HG02678 (cell line): ENCODE measurements at regions not wholly inside any gene's neighbourhood (a gene's known extent, or its start where the extent isn't known, plus 50 kb on each side); places are given as distances from the start of the nearest gene placed in this dataset.
"Not testable (repeated sequence)": the region's sequence is repeated elsewhere in the genome, so short reads cannot be mapped to it uniquely, and the experiment has no call there.

Experiments
- ATAC-seq: cut with Tn5 transposase; IDR thresholded peaks from one replicate; pipeline ENCODE4 v1.9.1; 2021; ENCODE audit warnings: mild to moderate bottlenecking, moderate library complexity; ENCODE audit not compliant: unreplicated experiment

- no peak for ATAC-seq
Observed at GRCh38 chr11:91091563-91091962, 868.7 kb upstream of the CHORDC1 start.

DNA sequence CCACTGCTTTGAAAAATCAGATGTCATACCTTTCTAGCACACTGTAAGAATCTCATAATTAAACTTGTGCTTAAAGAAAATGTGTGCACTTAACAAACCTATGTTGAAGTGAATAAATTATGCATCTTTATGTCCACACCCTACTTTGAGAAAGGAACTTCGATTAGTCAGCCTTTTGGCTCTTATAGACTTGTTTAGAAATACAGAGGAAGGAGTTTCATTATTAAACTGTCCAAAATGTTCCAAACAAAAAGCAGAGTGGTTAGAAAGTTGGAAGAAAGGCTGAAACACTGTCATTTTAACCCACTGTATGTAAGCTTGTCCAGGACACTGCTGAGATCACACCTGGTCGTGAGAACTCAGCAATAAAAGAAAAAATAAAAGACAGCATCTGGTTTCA lies 863.2 kb upstream of the CHORDC1 start:
- no peak for ATAC-seq

GRCh38 chr11:91082255-91082654 lies 859.4 kb upstream of the CHORDC1 start:
- ATAC-seq = no peak

- no peak for ATAC-seq
Observed at GRCh38 chr11:91081440-91082043, 858.7 kb upstream of the CHORDC1 start.

DNA sequence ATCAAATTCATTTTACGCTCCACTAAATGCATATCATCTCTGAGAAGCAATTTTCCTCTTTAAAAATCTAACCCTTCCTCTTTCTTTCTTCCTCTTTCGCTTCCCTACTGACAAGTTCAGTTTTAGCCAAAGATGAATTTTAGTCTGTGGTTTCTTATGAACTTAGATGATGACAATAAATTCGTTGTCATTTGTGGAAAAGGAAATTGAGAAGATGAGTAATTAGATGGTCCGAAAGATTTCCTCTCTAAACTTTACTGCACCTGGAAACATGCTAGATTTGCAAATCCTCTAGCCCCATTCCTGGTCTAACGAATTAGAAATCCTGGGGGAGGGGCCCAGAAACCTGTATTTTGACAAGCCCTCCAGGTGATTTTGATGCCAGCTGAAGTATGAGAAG lies 855.4 kb upstream of the CHORDC1 start:
- ATAC-seq = no peak

DNA sequence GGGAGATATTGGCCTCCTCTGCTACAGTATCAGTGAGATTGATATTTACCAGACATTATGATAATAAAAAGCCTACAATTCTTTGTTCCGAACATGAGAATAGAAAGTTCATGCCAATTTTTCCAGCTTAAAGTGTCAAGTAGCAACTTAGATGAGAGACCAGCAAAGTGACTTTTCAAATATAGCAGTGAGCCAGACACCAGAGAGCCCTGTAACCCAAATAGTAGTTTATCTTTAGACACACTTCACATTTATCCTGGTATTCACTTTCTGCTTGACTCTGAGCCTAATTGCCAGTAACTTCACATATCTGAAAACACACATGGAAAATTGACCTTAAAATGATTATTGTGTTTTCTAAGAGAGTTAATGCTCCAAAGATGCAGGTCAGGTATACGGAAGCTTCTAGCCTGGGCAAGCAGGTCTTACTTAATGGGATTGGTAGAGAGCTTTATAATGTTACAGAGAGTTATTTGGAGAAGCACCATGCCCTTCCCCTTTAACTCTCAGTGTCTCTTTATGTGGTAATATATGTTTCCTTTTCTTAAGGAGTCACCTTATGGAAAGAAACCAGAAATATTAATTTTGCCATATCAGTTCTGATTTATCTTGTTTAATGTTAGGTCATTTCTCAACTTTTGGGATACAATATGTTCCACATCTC lies 852.3 kb upstream of the CHORDC1 start:
- no peak for ATAC-seq

DNA sequence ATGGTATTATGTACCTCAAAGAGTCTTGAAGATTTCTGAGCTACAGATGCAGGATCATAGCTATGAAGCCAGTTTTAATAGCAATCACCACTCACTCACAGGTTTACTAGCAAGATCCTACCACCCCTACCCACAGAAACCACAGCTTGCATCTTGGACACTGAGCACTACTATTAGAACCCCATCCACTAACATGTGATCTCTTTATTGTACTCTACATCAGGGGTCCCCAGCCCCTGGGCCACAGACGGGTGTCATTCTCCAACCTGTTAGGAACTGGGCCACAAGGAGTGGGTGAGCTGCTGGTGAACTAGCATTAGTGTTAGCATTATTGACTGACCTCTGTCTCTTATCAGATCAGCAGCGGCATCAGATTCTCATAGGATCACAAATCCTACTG lies 844.8 kb upstream of the CHORDC1 start:
- ATAC-seq = no peak

DNA sequence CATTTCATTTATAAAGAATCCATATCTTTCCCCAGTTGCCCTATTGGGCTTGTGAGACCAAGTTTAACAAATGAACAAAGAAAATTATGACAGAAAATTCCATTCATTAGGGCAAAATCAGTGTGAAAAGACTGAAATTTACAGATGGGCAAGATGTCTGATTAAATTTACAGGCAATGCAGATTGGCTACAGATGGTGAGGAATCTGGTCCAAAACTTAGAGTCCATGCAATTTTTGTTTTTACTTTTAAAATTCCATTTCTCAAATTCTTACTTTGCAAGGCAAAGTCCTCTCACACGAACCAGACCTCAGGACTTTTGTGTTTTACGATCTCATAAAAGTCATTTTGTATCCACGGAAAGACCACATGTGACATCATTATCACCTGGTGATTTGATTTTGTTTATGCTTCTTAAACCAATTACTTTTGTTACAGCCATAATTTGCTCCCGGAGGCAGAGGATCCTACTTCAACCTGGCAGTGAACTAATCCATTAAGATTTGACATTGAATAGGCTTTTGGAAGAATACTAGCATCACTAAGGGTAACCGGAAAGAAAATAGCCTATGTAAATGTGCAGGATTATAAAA lies 843.7 kb upstream of the CHORDC1 start:
- no peak for ATAC-seq

DNA sequence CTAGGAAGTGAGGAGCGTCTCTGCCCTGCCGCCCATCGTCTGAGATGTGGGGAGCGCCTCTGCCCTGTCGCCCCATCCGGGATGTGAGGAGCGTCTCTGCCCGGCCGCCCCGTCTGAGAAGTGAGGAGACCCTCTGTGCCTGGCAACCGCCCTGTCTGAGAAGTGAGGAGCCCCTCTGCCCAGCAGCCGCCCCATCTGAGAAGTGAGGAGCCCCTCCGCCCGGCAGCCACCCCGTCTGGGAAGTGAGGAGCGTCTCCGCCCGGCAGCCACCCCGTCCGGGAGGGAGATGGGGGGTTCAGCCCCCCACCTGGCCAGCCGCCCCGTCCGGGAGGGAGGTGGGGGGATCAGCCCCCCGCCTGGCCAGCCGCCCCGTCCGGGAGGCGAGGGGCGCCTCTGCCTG lies 840.5 kb upstream of the CHORDC1 start:
- ATAC-seq = not testable (repeated sequence)

GRCh38 chr11:91047882-91048281 lies 825.0 kb upstream of the CHORDC1 start:
- ATAC-seq = no peak

- ATAC-seq = no peak
Observed at GRCh38 chr11:91046261-91046660, 823.4 kb upstream of the CHORDC1 start.

DNA sequence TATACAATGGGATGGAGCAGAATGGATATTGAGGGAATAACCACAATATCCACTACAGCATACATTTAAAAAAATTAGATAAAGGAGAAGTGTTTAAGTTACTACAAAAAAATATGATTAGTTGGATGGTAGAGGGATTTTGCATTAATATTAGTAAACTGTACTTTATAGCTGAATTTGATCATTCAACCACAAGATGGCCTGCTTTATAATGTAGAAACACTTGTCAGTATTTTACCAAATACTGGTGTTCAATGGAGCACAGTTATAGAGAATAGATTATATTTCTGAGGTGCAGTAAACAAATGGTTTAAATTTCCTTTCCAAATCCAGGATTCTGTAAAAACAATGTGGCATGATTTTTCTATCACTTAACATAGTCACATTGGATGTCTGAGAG lies 818.8 kb upstream of the CHORDC1 start:
- no peak for ATAC-seq

DNA sequence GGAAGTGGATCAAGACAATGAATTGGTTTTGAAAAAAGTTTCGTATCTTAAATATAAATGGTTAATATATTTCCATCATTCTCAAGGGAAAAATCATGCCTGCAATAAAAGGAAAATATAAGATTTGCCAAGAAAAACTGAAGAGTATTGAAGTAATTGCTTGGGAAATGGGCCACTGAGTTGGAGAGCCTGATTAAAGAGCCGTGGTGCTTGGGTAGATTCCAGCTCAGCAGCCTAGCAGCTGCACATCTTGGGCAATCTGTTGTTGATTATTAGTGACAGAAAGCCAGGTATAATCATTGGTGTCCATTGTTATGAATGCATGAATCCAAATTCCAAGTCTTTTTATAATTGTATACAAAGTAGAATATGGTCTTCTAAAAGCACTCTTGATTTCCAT lies 800.9 kb upstream of the CHORDC1 start:
- no peak for ATAC-seq

- no peak for ATAC-seq
Observed at GRCh38 chr11:91011503-91011902, 788.7 kb upstream of the CHORDC1 start.

- no peak for ATAC-seq
Observed at GRCh38 chr11:91005458-91005857, 782.6 kb upstream of the CHORDC1 start.

GRCh38 chr11:90997241-90997640 lies 774.4 kb upstream of the CHORDC1 start:
- ATAC-seq = no peak

DNA sequence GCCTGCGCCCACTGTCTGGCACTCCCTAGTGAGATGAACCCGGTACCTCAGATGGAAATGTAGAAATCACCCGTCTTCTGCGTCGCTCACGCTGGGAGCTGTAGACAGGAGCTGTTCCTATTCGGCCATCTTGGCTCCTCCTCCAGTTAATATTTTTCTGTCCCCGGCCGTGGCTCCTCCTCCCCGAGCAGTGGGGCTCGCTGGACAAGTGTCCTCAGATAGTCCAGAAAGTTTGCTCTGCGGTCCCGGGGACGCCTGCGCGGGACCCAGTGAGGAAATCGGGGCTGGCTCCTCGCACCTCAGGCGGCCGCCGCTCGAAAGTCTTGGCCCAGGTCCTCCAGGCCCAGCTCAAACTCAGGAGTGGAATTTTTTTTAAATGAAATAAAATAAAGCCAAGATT lies 749.3 kb upstream of the CHORDC1 start:
- ATAC-seq = not testable (repeated sequence)

DNA sequence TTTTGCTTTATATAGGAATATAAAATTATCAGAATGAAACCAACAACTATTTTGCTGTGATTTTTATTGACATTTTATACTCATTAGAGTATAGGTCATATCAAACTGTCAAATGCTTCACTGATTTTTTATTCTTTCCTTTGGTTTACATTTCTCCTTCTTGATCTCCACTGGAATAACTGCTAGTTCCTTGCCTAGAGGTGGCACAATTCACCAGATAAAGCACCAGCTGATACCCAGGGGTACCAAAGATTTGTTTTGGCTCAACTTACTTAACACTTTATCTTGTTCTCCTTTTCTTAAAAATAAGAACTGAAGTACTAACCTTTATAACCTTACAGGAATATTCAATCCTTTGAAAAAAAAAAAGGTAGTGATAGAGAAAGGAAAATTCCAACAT lies 725.1 kb upstream of the CHORDC1 start:
- no peak for ATAC-seq

DNA sequence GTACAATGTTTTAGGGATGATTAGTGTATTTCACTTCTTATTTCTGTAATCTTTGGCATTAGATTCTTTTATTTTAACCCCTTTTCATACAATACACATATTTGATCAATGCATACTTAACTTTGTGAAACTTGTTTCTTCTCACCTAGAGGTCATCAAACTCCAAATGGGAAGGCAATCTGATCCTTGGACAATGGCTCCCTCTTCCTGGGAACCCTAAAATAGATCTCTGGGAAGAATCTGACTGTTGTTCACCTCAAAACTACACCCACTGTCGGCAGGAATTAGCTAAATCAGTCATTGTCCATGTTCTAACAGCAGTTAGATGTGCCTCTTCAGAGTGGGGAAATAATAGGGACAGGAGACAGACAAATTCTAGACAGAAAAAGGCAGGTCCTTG lies 707.4 kb upstream of the CHORDC1 start:
- no peak for ATAC-seq

GRCh38 chr11:90919332-90919731 lies 696.5 kb upstream of the CHORDC1 start:
- no peak for ATAC-seq

DNA sequence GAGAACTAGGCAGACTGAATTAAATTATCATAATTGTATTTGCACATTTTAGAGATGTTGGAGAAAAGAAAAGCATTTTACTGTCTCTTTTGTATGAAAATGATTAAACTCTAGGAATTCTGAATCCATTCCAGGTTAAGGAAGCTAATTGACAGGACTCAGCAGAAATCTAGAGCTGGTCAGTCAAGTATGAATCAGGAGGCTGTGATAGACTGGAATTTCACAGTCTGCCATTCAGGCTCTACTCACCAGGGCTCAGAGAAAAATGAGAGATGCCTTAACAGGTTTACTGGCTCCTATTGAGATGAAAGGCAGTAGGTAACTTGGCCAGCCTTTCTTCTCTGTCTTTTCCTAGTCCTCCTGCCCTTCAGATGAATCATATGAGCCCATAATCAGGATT lies 693.9 kb upstream of the CHORDC1 start:
- no peak for ATAC-seq

DNA sequence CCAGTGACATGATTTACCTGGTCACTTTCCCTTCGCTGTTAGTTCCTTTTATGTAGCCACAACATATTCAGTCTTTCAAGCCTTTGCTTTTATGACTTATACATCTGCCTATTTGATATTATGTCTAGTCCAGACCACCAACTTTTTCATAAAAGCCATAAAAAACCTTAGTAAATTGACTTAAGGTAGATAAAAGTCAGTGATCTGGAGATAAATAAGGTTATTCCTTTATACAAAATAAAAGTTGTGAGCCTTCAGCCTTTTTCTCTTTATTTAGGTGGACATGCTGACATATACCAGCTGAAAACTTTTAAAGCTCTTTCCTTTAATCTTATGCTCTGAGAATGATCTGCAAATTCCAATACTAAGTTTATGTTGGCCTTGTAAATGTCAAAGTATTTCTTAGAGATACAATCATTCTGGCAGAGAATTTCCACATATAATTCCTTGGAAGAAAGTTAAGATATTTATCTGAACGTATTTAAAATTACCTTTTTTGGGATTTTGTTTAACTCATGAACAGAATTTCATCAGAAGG lies 690.4 kb upstream of the CHORDC1 start:
- ATAC-seq = no peak
